GM18909 (cell line): ENCODE measurements at regions not wholly inside any gene's neighbourhood (a gene's known extent, or its start where the extent isn't known, plus 50 kb on each side); places are given as distances from the start of the nearest gene placed in this dataset.

Experiments used
- ATAC-seq: cut with Tn5 transposase; IDR thresholded peaks from one replicate; pipeline ENCODE4 v1.9.1; 2021; ENCODE audit warnings: mild to moderate bottlenecking; ENCODE audit not compliant: unreplicated experiment, poor library complexity

- ATAC-seq = no peak
These were observed 55.6 kb downstream of the PBDC1 start for GRCh38 chrX:76228499-76228898.

- no peak for ATAC-seq
These were observed 76.0 kb downstream of the PBDC1 start for GRCh38 chrX:76248901-76249300.

- ATAC-seq = peak; percentile 93
These were observed 80.6 kb downstream of the PBDC1 start for GRCh38 chrX:76253432-76253831.

GRCh38 chrX:76279007-76279406, 106.1 kb downstream of the PBDC1 start:
- ATAC-seq = peak; percentile 87
